GM23338 (cell line): ENCODE measurements at regions not wholly inside any gene's neighbourhood (a gene's known extent, or its start where the extent isn't known, plus 50 kb on each side); places are given as distances from the start of the nearest gene placed in this dataset.

Experiments
- EZH2 ChIP-seq: fragments of 200-600 bp; sonication (generic); IDR thresholded peaks from one replicate; pipeline ENCODE4 v1.8.0; 2017; ENCODE audit warnings: antibody characterized with exemption, mild to moderate bottlenecking, low read depth; ENCODE audit not compliant: unreplicated experiment
- JUNB ChIP-seq: IDR thresholded peaks from one replicate; pipeline ENCODE4 v1.6.1; 2016; ENCODE audit warnings: antibody characterized with exemption; ENCODE audit not compliant: unreplicated experiment
- POLR2AphosphoS5 ChIP-seq: IDR thresholded peaks from 2 replicates; pipeline ENCODE4 v1.6.1; 2016; ENCODE audit warnings: antibody characterized with exemption, low read depth
- TF ChIP-seq, protein P1 (sequence below), 2 experiments: fragments of 200-600 bp in 1 of 2; sonication (generic) in 1 of 2; conservative IDR thresholded peaks; 2 replicates each; pipeline versions ENCODE4 v1.5.1 to v1.6.1; 2016 to 2017; ENCODE audit warnings: antibody characterized with exemption in 2 of 2, low read depth in 2 of 2, mild to moderate bottlenecking in 2 of 2, moderate library complexity in 1 of 2

- TF ChIP-seq, protein P1, sequence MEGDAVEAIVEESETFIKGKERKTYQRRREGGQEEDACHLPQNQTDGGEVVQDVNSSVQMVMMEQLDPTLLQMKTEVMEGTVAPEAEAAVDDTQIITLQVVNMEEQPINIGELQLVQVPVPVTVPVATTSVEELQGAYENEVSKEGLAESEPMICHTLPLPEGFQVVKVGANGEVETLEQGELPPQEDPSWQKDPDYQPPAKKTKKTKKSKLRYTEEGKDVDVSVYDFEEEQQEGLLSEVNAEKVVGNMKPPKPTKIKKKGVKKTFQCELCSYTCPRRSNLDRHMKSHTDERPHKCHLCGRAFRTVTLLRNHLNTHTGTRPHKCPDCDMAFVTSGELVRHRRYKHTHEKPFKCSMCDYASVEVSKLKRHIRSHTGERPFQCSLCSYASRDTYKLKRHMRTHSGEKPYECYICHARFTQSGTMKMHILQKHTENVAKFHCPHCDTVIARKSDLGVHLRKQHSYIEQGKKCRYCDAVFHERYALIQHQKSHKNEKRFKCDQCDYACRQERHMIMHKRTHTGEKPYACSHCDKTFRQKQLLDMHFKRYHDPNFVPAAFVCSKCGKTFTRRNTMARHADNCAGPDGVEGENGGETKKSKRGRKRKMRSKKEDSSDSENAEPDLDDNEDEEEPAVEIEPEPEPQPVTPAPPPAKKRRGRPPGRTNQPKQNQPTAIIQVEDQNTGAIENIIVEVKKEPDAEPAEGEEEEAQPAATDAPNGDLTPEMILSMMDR (conservative IDR thresholded peaks at IDR 0.05; ENCODE audit: low read depth in 2 of 2): no peak
- TF ChIP-seq POLR2AphosphoS5 (no peak), JUNB (no peak), EZH2 (no peak)
These were observed 84.1 kb downstream of the KLF4 start for GRCh38 chr9:107405511-107405910.
